NCI-H1930 (cell line): ENCODE measurements at regions not wholly inside any gene's neighbourhood (a gene's known extent, or its start where the extent isn't known, plus 50 kb on each side); places are given as distances from the start of the nearest gene placed in this dataset.
"Not testable (repeated sequence)": the region's sequence is repeated elsewhere in the genome, so short reads cannot be mapped to it uniquely, and the experiment has no call there.

Experiments
- DNase-seq, 2 experiments: peaks; one replicate each; lab custom pipeline; 2025; lab: John Stamatoyannopoulos, UW

DNA sequence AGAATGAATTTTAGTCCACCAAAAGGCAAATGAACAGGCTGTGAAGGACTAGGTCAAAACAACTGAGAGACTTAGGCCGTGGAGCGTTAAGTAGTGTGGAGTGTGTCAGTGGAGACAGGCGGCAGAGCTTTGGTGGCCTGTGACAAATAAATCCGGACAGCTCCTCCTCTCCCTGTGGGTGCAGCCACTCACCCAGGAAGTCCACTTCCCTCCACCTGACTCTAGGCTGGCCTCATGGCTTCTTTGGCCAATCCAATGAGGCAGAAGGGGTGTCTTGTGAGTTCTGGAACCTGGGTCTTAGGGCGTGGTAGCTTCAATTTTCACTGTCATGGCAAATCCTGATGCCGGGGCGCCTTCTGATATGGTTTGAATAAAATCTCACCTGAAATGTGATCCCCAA is 180.9 kb upstream of the C14orf180 start:
- no peak for DNase-seq

DNA sequence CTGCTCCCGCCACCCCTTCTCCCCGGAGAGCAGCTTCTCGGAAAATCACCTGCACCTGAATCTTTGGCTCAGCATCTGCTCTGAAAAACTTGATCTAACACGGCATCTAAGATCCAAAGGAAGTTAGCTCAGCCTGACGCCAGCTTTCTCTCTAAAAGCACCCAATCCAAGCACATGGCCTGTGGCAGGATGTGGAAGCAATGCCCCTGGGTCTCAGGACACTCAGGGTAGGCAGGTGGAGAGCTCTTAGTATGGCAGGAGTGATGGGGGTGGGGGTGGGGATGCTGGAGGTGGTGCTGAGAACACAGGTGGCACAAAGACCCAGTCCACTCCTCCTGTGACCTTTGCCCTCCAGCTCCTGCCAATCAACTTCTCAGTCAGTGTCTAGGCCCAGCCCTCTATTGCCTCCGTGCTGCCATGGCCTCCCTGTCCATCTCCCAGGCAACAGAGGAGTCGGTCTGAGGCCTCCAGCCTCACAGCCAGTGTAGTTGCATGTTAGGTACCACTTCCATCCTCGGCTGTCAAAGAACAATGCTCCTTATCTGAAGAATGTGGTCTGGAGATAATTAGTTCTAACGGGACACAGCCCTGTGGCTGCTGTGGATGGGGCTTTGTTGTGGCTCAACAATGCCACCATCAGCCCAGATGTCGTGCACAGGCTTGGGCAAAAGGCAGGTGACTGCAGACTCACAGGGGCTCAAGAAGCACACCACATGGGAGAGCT is 180.0 kb upstream of the C14orf180 start:
- no peak for DNase-seq

DNA sequence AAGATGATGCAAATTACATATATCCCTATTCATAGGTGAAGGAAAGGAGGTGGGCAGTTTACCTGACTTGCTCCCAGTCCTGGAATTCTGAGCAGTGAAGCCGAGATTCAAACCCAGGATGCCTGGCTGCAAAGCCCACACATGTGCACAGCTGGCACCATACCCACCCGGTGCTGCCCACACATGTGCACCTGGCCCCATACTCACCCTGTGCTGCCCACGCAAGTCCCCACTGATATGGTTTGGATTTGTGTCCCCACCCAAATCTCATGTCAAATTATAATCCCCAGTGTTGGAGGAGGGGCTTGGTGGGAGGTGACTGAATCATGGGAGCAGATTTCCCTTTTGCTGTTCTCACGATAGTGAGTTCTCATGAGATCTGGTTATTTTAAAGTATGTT is 179.2 kb upstream of the C14orf180 start:
- DNase-seq: no peak

DNA sequence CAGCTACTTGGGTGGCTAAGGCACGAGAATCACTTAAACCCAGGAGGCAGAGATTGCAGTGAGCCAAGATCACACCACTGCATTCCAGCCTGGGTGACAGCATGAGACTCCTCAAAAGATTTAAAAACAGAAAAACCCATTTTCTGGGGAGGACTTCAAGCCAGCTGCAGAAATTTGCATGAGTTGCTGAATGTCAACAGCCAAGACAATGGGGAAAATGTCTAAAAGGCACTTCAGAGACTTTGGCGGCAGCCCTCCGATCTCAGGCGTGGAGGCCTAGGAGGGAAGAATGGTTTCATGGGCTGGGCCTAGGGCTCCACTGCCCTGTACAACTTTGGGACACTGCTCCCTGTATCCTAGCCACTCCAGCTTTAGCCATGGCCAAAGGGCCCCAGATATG is 177.8 kb upstream of the C14orf180 start:
- no peak for DNase-seq

DNA sequence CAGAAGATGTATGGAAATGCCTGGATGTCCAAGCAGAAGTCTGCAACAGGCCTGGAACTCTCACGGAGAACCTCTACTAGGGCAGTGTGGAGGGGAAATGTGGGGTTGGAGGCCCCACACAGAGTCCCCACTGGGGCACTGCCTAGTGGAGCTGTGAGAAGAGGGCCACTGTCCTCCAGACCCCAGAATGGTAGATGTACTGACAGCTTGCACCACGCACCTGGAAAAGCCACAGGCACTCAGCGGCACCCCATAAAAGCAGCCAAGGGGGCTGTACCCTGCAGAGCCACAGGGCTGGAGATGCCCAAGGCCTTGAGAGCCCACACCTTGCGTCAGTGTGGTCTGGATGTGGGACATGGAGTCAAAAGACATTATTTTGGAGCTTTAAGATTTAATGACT is 177.3 kb upstream of the C14orf180 start:
- DNase-seq: not testable (repeated sequence)

DNA sequence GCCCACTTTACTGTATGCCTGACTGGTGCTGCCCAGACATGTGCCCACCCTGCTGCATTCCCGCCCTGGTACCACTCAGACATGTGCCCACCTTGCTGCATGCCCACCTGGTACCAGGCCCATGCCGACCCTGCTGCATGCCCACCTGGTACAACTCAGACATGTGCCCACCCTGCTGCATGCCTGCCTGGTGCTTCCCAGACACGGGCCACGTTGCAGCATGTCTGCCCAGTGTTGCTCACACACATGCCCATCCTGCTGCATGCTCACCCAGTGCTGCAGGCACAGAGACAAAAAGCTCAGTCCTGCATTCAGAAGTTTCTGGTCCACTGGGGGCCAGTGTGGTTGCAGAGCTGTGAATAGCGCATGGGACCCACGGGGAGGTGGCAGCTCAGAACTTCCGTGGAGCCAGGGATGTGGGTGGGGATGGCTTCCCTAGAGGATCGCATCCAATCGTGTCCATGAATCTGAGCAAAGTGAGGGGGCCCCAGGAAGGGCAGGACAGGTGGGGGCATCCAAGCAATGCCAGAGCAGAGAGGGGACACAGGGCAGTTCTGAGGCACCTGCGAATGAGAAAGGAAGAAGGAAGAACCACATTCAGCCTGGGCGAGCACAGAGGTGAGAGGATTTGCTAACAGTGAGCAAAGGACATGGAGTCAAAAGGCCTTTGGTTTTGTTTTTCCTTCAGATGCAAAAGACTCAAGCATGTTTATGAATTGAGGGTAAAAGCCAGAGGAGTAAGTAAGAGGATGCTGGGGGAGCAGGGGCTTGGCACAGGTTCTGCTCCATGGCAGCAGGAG is 175.9 kb upstream of the C14orf180 start:
- DNase-seq: no peak

DNA sequence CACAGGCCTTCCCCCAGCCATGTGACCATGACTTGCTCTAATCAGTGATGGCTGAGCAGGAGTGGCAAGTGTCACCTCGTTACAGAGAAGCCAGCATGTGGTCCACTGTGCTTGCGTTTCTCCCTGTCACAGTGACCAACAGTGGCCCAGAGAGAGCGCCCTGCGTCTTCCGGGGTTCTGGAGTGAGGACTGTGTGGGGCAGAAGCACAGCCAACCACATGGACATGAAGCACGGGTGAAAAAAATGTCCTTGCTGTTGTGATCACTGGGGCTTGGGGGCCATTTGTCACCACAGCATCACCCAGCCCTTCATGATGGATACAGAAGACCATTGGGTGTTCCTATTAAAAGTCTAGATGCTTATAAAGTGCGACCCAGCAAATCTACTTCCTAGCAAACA is 174.6 kb upstream of the C14orf180 start:
- no peak for DNase-seq

DNA sequence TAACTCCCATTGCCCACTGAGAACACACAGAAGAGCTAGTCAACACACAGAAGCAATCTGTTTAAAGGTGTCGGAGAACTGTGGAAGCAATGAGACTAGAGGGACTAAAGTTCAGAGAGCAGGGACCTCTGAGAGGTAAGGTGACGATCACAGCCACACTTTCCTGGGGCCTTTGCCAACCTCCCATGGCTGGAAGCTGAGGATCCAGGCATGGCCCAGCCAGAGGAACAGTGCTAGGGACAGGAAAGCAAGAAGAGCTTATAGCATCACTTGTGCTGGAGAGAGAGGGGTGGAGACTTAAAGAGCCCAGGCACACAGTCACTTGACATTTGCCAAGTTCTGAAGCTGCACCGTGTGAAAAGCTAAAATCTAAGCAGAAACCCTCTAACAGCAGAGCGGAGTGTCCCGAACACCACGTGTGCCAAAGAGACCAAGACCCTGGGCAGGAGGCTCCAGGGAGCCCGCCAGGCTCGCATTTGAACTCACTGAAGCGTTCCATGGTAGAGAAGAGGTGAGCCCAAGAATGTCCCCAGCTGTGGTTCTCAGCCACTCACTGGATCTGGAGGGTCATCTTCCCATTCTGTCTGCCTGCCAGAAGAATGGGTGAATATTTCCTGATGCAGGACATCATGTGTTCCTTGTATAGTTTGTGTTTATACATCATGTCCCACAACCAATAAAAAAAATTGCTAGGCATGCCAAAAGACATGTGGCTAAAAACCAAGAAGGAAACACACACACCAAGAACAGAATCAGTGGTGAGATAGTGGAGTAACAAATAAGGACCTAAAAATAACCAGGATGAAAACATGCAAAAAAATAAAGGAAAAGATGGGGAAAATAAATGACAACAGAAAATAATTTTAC is 174.0 kb upstream of the C14orf180 start:
- no peak for DNase-seq

DNA sequence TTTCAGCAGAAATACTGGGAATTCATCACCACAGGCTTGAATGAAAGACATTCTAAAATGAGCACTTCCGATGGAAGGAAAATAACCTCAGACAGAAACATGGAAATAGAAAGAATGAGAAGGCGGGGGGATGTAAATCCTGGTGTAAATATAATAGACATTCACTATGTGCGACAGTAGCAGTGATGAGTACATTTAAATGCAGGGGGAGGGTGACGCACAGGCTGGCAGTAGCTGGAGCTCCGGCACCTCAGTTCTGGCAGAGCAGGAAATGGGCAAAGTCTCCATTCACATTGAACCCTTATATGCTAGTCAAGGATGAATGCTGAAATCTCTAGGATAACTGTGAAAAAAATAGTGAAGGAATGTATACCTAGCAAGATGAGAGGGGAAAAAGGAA is 172.7 kb upstream of the C14orf180 start:
- DNase-seq: no peak

DNA sequence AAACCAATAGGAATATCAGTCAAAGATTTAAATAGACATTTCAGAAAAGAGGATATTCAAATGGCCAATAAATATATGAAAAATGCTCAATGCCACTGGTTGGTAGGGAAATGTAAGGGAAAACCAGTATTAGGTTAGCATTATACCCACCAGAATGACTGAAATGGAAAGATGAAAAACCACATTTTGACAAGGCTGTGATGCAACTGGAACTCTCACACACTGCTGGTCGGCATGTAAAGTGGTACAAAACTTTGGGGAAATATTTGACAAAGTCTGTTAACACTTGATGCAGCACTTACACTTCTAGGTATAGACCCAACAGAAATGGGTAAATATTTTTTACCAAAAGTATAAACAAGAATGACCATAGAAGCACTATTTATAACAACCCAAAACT is 163.2 kb upstream of the C14orf180 start:
- DNase-seq: no peak

DNA sequence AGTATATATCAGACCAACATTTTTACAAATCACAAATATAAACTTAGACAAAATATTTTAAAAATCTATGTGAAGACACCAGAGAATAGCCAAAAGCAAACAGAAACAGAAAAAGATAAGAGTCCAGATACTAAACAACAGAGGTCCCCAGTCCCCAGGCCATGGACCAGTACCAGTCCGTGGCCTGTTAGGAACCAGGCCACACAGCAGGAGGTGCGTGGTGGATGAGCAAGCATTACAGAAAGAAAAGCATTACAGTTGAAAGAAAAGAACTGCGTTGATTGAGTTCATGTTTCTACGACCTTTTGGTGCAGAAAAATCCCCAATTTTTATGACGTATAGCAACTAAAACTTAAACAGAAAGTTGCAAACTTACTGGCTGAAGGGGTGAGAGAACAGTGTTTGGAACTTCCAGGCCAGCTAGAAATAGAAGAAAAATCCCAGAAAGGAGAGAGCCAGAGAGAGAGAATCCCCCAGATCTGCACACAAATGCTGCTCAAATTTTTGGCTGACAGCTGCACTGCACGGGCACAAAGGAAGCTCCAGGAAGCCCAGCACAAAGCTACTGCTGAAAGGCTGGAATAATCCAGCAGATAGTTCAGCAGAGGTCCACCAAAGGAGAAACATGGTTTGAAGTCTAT is 159.6 kb upstream of the C14orf180 start:
- no peak for DNase-seq

DNA sequence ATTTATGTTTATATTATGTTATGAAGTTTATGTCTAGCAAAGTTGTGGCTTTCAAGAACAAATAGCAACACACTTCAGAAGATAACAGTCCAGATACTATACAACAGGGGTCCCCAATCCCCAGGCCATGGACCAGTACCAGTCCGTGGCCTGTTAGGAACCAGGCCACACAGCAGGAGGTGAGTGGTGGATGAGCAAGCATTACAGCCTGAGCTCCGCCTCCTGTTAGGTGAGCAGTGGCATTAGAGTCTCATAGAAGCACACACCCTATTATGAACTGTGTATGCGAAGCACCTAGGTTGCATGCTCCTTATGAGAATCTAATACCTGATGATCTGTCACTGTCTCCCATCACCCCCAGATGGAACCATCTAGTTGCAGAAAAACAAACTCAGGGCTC is 159.0 kb upstream of the C14orf180 start:
- not testable (repeated sequence) for DNase-seq

DNA sequence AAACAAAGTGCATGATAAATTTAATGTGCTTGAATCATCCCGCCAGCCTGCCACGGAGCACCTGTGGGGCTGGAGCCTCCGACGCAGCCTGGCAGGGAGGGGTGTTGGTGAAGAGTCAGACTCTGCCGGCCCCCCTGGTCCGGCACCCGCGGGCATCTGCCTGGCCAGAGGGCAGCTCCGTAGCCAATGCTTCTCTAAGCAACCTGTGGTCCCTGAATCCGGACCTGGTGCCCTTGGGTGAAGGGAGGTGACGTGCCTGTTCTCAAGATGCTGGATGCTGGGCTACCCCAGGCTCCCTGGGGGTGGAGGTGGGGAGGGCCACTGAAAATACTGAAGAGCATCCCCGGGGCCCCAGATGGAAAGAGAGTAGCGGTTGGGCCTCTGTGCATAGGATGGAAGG is 158.6 kb upstream of the C14orf180 start:
- no peak for DNase-seq

DNA sequence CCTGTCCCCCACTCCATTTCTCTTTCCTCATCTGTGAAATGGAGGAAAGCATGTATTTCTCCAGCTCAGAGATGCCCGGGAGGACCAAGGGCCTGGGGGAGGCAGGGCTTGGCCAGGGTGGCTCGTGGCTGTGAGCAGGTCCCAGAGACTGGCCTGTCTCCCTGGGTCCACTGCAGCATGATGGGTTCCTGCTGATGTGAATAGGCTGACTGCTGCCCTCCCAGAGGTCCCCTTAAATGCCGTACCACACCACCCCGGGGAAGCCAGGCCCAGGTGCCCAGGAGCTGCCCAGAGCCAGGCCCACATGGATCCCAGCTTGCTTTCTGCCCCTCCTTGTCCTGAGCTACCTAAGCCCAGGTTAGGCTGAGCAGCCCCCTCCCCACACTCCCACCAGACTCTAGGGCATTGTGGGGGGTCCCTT is 158.2 kb upstream of the C14orf180 start:
- DNase-seq: no peak

DNA sequence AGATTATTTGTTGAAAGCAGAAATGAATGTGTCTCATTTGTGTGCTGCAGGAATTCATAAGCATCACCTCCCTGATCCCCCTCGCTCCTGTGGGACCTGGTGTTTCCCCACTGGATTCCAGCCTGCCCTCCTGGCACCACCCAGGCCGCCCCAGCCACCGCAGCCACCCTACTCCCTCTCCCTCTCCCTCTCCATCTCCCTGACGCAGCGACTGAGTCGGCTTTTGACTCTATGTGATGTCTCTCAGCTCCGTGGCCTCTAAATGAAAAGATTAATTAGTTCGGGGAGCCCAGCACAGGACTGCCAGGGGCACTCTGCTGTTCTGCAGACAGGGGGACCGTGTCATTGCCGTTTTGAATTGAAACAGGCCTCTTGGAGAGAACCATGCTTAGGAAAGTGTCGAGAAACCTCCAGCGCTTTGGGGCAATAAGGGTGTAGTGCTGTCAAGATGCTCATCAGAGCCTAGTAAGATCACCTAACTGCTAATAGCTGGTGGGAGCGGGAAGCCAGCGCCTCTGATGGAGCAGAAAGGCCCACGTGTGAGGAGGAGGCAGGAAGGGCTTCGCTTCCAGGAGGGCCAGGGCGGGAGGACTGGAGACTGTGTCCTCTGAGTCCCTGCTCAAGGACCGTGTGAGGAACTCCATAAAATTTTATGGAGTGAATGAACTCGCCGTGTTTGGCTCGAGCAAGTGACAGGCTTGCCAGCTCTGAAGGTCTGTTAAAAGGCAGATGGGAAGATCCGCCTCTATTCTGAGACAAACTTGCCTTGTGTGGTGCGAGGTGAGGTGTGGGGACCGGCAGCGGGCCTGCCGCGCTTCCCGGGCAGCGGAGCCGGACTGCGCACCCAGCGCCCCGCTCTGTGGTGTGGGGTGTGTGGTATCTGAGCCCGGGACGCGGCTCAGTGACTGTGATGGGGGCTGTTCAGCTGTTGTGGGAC is 157.4 kb upstream of the C14orf180 start:
- DNase-seq: no peak

DNA sequence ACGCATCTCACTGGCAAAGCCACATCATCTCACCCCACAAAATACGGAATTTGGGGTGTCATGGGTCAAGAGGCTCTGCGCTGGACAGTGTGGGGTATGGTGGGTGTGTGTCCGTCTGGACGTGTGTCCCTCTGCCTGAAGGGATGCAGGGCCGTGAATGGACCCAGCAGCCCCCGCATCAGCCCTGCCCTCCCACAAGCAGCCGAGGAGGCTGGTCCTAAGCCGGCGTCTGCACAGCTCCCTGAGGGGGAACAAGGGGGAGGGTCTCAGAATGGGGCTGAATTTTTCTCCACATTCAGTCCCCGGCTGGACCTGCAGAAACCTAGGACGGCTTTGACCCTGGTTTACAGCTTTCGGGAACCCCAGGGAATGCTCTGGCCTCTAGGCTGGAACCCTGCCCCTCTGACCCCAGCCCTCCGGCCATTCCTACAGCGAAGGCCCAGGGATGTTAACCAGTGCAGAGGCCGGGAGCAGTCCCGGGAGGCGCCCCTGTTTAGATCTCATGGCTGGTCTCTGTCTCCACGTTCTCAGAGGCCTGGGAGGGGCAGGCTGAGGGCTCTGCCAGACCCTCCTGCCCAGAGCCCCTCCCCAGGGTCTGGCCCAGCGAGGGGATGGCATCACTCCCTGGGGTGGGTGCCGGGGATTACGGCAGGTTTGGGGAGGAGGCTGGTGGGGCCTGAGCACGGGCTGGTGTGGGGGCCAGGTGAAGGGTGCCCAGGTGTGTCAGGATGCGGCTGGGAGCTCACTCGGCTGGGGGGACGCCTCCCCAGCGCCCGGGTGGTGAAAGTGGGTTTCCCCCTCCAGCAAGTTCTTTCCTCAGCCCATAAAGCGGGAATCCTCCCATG is 156.5 kb upstream of the C14orf180 start:
- no peak for DNase-seq

DNA sequence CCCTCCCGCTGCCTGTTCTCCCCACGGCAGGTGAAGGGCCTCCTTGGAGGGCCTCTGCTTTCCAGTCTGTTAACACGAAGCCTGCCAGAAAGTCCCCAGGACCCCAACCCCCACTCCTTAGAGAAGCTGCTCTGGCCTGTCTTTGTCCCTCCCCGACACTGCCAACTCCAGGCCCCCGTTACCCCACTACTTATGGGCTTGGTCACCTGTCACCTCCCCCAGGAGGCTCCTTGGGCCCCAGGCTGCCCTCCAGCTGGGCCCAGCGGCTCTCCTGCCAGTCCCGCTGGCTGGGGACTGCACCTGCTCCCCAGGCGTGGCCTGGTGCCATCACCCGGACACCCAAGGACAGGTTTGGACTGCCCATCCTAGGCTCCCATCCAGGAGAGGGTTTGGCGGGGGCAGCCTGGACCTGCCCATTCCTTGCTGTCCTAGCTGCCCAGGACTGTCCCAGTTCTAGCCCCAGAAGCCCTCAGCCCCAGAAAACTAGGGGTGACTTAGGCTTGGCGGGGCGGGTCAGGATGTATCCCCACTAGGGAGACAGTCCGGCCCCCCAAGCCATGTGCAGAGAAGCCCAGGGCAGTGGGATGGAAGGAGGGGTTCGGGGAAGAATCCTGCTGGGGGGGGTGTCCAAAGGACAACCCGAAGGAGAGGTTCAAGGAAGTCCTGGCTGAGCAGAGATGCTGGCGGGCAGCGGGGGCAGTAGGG is 155.7 kb upstream of the C14orf180 start:
- DNase-seq: no peak

DNA sequence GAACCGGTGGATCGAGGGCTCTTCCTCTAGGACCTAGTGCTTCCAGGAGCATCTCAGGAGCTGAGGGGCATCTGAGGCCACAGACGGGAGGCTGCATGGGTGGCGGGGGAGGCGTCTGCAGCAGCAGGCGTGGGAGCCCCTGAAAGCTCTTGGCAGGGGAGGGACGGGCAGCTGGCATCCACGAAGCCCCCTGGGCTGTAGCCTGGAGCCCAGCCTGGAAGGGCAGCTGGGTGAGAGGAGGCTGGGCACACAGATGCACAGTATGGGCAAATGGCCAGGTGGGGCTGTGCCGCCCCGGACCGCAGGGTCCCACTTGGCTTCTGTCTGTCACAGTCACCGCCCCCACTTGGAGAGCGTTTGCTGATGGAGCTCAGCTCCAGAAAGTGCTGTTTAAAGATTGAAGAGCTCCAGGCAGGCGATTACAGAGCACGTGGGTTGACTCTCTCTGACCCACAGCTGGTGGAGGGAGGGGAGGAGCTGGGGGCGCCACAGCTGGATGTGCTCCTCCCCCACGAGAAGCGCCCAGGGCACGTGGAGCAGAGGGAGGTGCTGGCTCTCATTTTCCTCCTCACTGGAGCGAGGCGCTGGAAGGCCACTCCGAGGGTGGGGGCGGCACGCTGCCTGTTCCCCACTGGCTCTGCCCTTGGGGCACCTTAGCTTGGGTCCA is 155.0 kb upstream of the C14orf180 start:
- DNase-seq: no peak

DNA sequence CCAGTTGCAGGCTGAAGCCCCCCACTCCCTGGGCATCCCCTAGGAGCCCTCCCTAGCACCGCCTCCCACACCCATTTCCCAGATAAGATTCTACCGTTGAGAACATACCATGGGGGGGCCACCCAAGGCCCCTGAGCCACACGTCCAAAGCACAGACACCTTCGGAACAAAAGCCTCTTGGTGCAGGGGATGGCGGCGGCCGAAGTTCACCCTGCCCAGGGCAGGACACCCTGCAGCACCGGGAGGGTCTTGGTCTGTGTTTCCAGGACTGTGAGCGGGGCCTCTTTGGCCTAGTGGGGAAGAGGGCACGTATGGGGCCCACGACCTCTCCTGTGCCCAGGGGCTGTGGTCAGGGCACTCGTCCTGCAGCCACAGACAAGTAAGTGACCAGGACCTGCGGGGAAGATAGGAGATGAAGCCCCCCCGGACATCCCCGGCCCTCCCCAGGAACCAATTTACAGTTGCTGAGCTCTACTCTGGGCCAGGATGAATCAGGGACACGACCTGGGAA is 154.3 kb upstream of the C14orf180 start:
- DNase-seq: no peak
